ENCODE measurements at regions not wholly inside any gene's neighbourhood (a gene's known extent, or its start where the extent isn't known, plus 50 kb on each side); places are given as distances from the start of the nearest gene placed in this dataset.

GRCh38 chr4:11670304-11670703 lies 241.6 kb upstream of the HS3ST1 start:
- no peak for TF ChIP-seq EP300 (IDR thresholded peaks at IDR 0.05)
- no peak for TF ChIP-seq CTCF (IDR thresholded peaks at IDR 0.05)
